B cell (primary cell): ENCODE measurements at regions not wholly inside any gene's neighbourhood (a gene's known extent, or its start where the extent isn't known, plus 50 kb on each side); places are given as distances from the start of the nearest gene placed in this dataset.
"Not testable (repeated sequence)": the region's sequence is repeated elsewhere in the genome, so short reads cannot be mapped to it uniquely, and the experiment has no call there.

Source experiments
- ATAC-seq: fragments of 200-7000 bp; cut with Tn5 transposase; one replicate; pipeline ENCODE4 v1.10.0; 2021; ENCODE audit warnings: low read depth, mild to moderate bottlenecking, moderate number of reproducible peaks, moderate library complexity
- CTCF ChIA-PET: fragments of 350-600 bp; sonication (Branson Sonifier 250); formaldehyde crosslinking; loops from one replicate; lab custom pipeline; 2021; ENCODE audit warnings: antibody characterized with exemption, inconsistent platforms; lab: Charles Lee
- POLR2A ChIA-PET: fragments of 350-600 bp; sonication (Branson Sonifier 250); formaldehyde crosslinking; loops from one replicate; lab custom pipeline; 2021; ENCODE audit warnings: antibody characterized with exemption; lab: Charles Lee
- DNase-seq: peaks from one replicate; pipeline ENCODE4 v3.0.0; 2013
- H2AFZ ChIP-seq: 2 replicates; pipeline ENCODE4 v1.6.1; 2012; ENCODE audit warnings: mild to moderate bottlenecking, low read depth, low read length; ENCODE audit not compliant: insufficient read depth, poor library complexity, severe bottlenecking
- H3K27ac ChIP-seq, 2 donors: 1 replicate in 1 of 2; 2 replicates in 1 of 2; pipeline ENCODE4 v1.5.1; 2012 to 2013; ENCODE audit warnings: low read length in 2 of 2, mild to moderate bottlenecking in 2 of 2, moderate library complexity in 1 of 2
- H3K27me3 ChIP-seq, 4 experiments: fragments of 200-600 bp in 1 of 4; sonication (generic) in 1 of 4; replicated peaks in 1 of 4; 1 replicate in 2 of 4; 2 replicates in 2 of 4; pipeline versions ENCODE4 v1.6.1 to v1.7.0; 2013 to 2016; ENCODE audit warnings: low read length in 3 of 4, mild to moderate bottlenecking in 2 of 4, mixed read lengths in 1 of 4, moderate library complexity in 1 of 4; ENCODE audit not compliant: insufficient read depth in 4 of 4, control insufficient read depth in 3 of 4; ENCODE audit errors: control extremely low read depth in 1 of 4
- H3K36me3 ChIP-seq, 2 experiments: replicated peaks in 1 of 2; 1 replicate in 1 of 2; 2 replicates in 1 of 2; pipeline versions ENCODE4 v1.6.1 to v1.7.1; 2013; ENCODE audit warnings: low read length in 1 of 2; ENCODE audit not compliant: insufficient read depth in 2 of 2, control insufficient read depth in 1 of 2; ENCODE audit errors: control extremely low read depth in 1 of 2, extremely low read depth in 1 of 2
- H3K4me1 ChIP-seq, 2 donors: fragments of 200-600 bp in 1 of 2; sonication (generic) in 1 of 2; 1 replicate in 1 of 2; 2 replicates in 1 of 2; pipeline versions ENCODE4 v1.5.1 to v1.6.1; 2013 to 2017; ENCODE audit warnings: low read length in 2 of 2; ENCODE audit not compliant: control insufficient read depth in 2 of 2, insufficient read depth in 2 of 2
- H3K4me2 ChIP-seq: replicated peaks from 2 replicates; pipeline ENCODE3; 2012; ENCODE audit warnings: mild to moderate bottlenecking, low read depth, low read length; ENCODE audit not compliant: poor library complexity, severe bottlenecking
- H3K4me3 ChIP-seq, 5 experiments: fragments of 200-600 bp in 1 of 5; sonication (generic) in 1 of 5; 1 replicate in 3 of 5; 2 replicates in 2 of 5; pipeline versions ENCODE4 v1.5.1 to v1.7.0; 2011 to 2016; ENCODE audit warnings: low read length in 4 of 5, mild to moderate bottlenecking in 4 of 5, low read depth in 2 of 5, control low read depth in 1 of 5, moderate library complexity in 1 of 5; ENCODE audit not compliant: insufficient read depth in 1 of 5; ENCODE audit errors: control extremely low read depth in 1 of 5, extremely low read depth in 1 of 5
- H3K79me2 ChIP-seq: fragments of 200-600 bp; sonication (generic); one replicate; pipeline ENCODE4 v1.6.0; 2016; ENCODE audit warnings: low read length; ENCODE audit not compliant: control insufficient read depth, insufficient read depth
- H3K9ac ChIP-seq: fragments of 200-600 bp; sonication (generic); 2 replicates; pipeline ENCODE4 v1.6.1; 2017; ENCODE audit warnings: mild to moderate bottlenecking, low read length, moderate library complexity
- H3K9me3 ChIP-seq, 3 donors: one replicate each; pipeline versions ENCODE4 v1.6.1 to v1.7.1; 2013; ENCODE audit warnings: low read length in 2 of 3; ENCODE audit not compliant: control insufficient read depth in 2 of 3, insufficient read depth in 1 of 3; ENCODE audit errors: control extremely low read depth in 1 of 3
- H4K20me1 ChIP-seq: 2 replicates; pipeline ENCODE4 v1.6.0; 2012; ENCODE audit warnings: mild to moderate bottlenecking, low read length; ENCODE audit not compliant: insufficient read depth, control insufficient read depth, poor library complexity, severe bottlenecking
- H3K27ac Mint-ChIP-seq: one replicate; pipeline ENCODE4 v1.8.0; 2021; ENCODE audit warnings: mixed read lengths
- H3K27me3 Mint-ChIP-seq: one replicate; pipeline ENCODE4 v1.8.0; 2021; ENCODE audit warnings: mixed read lengths
- H3K4me1 Mint-ChIP-seq: one replicate; pipeline ENCODE4 v1.8.0; 2021; ENCODE audit warnings: mixed read lengths
- H3K4me3 Mint-ChIP-seq: one replicate; pipeline ENCODE4 v1.8.0; 2021; ENCODE audit warnings: mixed read lengths
- H3K9me3 Mint-ChIP-seq: one replicate; pipeline ENCODE4 v1.8.0; 2022; ENCODE audit warnings: mixed read lengths; ENCODE audit not compliant: insufficient read depth
- CTCF ChIP-seq: fragments of 200-600 bp; IDR thresholded peaks from one replicate; pipeline ENCODE4 v1.8.0; 2022; ENCODE audit warnings: antibody characterized with exemption, mild to moderate bottlenecking
- EZH2 ChIP-seq: IDR thresholded peaks from 2 replicates; pipeline ENCODE4 v1.6.1; 2012; ENCODE audit warnings: borderline replicate concordance, low read depth, mild to moderate bottlenecking, moderate library complexity, low read length; ENCODE audit not compliant: insufficient read depth, poor library complexity, severe bottlenecking
- WGBS: methylation state at CpG from one replicate; pipeline ENCODE4 v1.1.5; 2013; ENCODE audit warnings: missing lambda C conversion rate; ENCODE audit not compliant: insufficient coverage; 5-methylcytosine and 5-hydroxymethylcytosine counted together
- intact Hi-C: fragments of 100-400 bp; cut with micrococcal nuclease; formaldehyde crosslinking; loops from one replicate; pipeline ENCODE4 v1.10.0; 2022

- Mint-ChIP-seq H3K4me1 (no peaks in the 10 kb centered on the region), H3K4me3 (no peak overlapping the region), H3K9me3 (peaks cover 2% of the 10 kb centered on the region), H3K27me3 (no peaks in the 10 kb centered on the region), H3K27ac (no peak overlapping the region)
- Histone ChIP-seq H4K20me1 (no peaks in the 10 kb centered on the region), H3K4me3 (no peak overlapping the region), H3K27me3 (peaks cover 0 to 3% (median 0%) of the 10 kb centered on the region in 4 experiments), H3K4me1 (no peaks in the 10 kb centered on the region), H3K79me2 (no peaks in the 10 kb centered on the region), H2AFZ (no peak overlapping the region), H3K9ac (no peak overlapping the region), H3K27ac (no peak overlapping the region), H3K36me3 (no peaks in the 10 kb centered on the region), H3K9me3 (no peaks in the 10 kb centered on the region), H3K4me2 (no peak overlapping the region)
- POLR2A ChIA-PET: no interaction called here
- DNase-seq (no peak), ATAC-seq (no peak)
- intact Hi-C loops: no loop called here
- CTCF ChIA-PET: no interaction called here
- TF ChIP-seq EZH2: no peak
- TF ChIP-seq CTCF: no peak
Observed at GRCh38 chr4:137949746-137950145, 292.4 kb downstream of the SLC7A11 start.

- H3K9me3 ChIP-seq: peaks cover 0 to 5% (median 0%) of the 10 kb centered on the region in 3 donors
- H3K79me2 ChIP-seq: no peaks in the 10 kb centered on the region
- H4K20me1 ChIP-seq: no peaks in the 10 kb centered on the region
- TF ChIP-seq CTCF (no peak), EZH2 (no peak)
- H3K4me3 ChIP-seq: no peak overlapping the region
- peaks cover 2% of the 10 kb centered on the region for H3K9me3 Mint-ChIP-seq
- H3K27me3 ChIP-seq: no peaks in the 10 kb centered on the region
- no peaks in the 10 kb centered on the region for H3K27me3 Mint-ChIP-seq
- H3K27ac Mint-ChIP-seq: no peak overlapping the region
- DNase-seq (no peak), ATAC-seq (no peak)
- no peak overlapping the region for H3K4me3 Mint-ChIP-seq
- H3K9ac ChIP-seq: no peak overlapping the region
- no peaks in the 10 kb centered on the region for H3K4me1 Mint-ChIP-seq
- H2AFZ ChIP-seq: no peak overlapping the region
- no peaks in the 10 kb centered on the region for H3K4me1 ChIP-seq
- ChIA-PET POLR2A (no interaction called here), CTCF (no interaction called here)
- H3K36me3 ChIP-seq: no peaks in the 10 kb centered on the region
- intact Hi-C loops: no loop called here
- H3K27ac ChIP-seq: no peak overlapping the region
- WGBS: no CpG with 5 or more reads among the region's 1 CpG
- H3K4me2 ChIP-seq: no peak overlapping the region
Observed at GRCh38 chr4:137946453-137947174, 295.5 kb downstream of the SLC7A11 start.

- ATAC-seq, H2AFZ ChIP-seq, H3K4me2 ChIP-seq, H3K4me3 ChIP-seq, H3K9ac ChIP-seq, CTCF ChIA-PET, H3K36me3 ChIP-seq, H3K27me3 ChIP-seq, intact Hi-C loops, H3K27me3 Mint-ChIP-seq, POLR2A ChIA-PET, H3K4me1 Mint-ChIP-seq, H3K79me2 ChIP-seq, H3K27ac Mint-ChIP-seq, H3K9me3 Mint-ChIP-seq, H3K4me3 Mint-ChIP-seq, DNase-seq, H3K27ac ChIP-seq, H3K4me1 ChIP-seq, H3K9me3 ChIP-seq, H4K20me1 ChIP-seq: not testable (repeated sequence)
- 95% methylated on average over 15 of the region's 15 CpGs for WGBS
Observed at GRCh38 chr4:137942815-137943214, 299.3 kb downstream of the SLC7A11 start.
